ENCODE measurements at regions not wholly inside any gene's neighbourhood (a gene's known extent, or its start where the extent isn't known, plus 50 kb on each side); places are given as distances from the start of the nearest gene placed in this dataset.

DNA sequence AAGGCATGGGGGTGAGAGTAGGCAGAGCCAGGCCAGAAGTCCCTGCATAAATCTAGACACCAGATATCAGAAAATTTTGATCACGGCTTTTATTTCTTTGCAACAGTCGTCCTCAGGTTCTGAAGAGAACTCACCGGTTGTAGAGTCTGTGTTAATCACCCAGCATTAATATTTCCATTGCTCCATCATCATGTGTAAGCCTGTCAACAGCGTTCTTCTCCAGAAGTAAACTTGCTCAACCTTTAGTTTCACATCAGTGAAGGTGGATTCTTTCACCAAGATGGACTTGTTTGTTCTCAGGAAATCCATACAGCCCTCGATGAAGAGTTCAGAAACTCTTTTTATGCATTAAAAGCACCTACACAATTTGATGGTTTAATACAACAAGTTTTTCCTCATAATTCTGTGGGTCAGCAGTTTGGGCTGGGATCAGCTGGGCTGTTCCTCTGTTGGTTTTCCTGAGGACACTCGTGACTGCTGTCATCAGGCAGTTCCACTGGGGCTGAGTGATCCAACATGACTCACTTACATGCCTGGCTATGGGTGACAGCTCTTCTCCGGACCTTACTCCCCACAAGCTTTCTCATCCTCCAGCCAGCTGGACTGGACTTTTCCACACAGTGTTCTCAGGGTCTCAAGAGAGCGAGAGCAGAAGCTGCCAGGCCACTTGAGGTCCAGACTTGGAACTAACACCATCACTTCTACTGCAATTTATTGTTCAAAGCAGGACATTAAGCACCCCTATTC, 303.4 kb downstream of the ZNF621 start:
- no peak overlapping the region for H3K4me3 ChIP-seq (ENCODE audit: low read length)
- no peaks in the 10 kb centered on the region for H3K9me3 ChIP-seq (replicated peaks; ENCODE audit: control insufficient read depth, low read depth, low read length)
- no peaks in the 10 kb centered on the region for H3K27me3 ChIP-seq (ENCODE audit: control insufficient read depth, insufficient read depth, low read length)
- DNase-seq, result peak; percentile 49
- H3K36me3 ChIP-seq (ENCODE audit: control insufficient read depth, insufficient read depth, low read length), result no peaks in the 10 kb centered on the region
- no peaks in the 10 kb centered on the region for H3K4me1 ChIP-seq (ENCODE audit: control insufficient read depth, insufficient read depth, low read length)
- WGBS (ENCODE audit: insufficient coverage), result 53% methylated on average over 6 of the region's 8 CpGs
- no peak overlapping the region for H3K27ac ChIP-seq (ENCODE audit: low read length)

DNA sequence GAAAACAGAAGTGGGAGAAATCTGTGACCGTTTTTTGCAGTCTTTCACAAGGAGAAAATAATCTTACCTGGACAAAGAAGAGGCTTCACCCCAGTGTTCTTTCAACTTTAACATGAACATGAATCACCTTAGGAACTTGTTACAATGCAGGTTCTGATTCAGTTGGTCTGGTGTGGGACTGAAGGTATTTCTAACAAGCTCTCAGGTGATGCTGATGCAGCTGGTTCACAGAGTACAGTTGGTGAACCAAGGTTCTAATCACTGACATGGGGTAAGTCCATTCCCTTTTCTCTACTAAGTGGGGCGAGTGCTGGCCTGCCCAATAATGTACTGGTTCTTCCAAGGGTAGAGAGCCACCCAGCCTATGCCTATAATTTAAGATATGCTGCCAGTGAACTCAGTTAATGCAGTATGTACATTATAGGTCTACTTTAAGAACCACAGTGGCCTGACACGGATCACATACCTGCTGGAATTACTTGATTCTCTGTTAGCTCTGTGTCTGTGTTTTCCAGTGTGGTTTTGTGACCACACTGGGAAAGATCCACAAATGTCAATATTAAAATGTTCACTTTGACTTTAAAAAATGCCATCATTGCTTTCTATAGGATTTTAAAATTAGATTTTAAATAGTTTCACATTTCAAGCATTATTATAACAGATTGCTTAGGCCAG, 304.1 kb downstream of the ZNF621 start:
- WGBS (ENCODE audit: insufficient coverage), result no CpG with 5 or more reads among the region's 3 CpGs

DNA sequence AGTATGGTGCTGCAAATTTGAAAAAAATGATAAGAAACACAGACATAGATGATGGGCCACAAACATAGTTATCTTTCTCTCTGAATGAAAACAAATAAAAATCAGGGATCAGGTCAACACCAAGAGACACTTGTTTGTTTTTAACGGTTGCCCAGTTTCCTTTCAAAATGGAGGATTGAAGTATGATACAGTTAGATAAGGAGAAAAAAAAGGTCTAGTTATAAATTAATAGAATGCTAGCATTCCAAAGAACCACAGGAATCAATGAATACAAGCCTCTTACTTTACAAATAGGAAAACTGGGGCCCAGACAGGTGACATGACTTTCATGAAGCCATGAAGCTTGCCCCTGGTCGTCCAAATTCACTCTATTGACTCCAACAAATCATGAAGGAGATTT, 305.1 kb downstream of the ZNF621 start:
- no peak overlapping the region for H3K27ac ChIP-seq (ENCODE audit: low read length)
- H3K9me3 ChIP-seq (replicated peaks; ENCODE audit: control insufficient read depth, low read depth, low read length), result no peaks in the 10 kb centered on the region
- H3K27me3 ChIP-seq (ENCODE audit: control insufficient read depth, insufficient read depth, low read length), result no peaks in the 10 kb centered on the region
- WGBS (ENCODE audit: insufficient coverage), result no CpG with 5 or more reads among the region's 2 CpGs
- H3K36me3 ChIP-seq (ENCODE audit: control insufficient read depth, insufficient read depth, low read length), result no peaks in the 10 kb centered on the region
- no peaks in the 10 kb centered on the region for H3K4me1 ChIP-seq (ENCODE audit: control insufficient read depth, insufficient read depth, low read length)
- no peak overlapping the region for H3K4me3 ChIP-seq (ENCODE audit: low read length)
- no peak for DNase-seq

More for the DNA sequence above, 304.1 kb downstream of the ZNF621 start:
- Histone ChIP-seq H3K4me3 (ENCODE audit: low read length) (no peak overlapping the region), H3K27ac (ENCODE audit: low read length) (no peak overlapping the region), H3K36me3 (ENCODE audit: control insufficient read depth, insufficient read depth, low read length) (no peaks in the 10 kb centered on the region), H3K27me3 (ENCODE audit: control insufficient read depth, insufficient read depth, low read length) (no peaks in the 10 kb centered on the region), H3K4me1 (ENCODE audit: control insufficient read depth, insufficient read depth, low read length) (no peaks in the 10 kb centered on the region), H3K9me3 (replicated peaks; ENCODE audit: control insufficient read depth, low read depth, low read length) (no peaks in the 10 kb centered on the region)
- no peak for DNase-seq

DNA sequence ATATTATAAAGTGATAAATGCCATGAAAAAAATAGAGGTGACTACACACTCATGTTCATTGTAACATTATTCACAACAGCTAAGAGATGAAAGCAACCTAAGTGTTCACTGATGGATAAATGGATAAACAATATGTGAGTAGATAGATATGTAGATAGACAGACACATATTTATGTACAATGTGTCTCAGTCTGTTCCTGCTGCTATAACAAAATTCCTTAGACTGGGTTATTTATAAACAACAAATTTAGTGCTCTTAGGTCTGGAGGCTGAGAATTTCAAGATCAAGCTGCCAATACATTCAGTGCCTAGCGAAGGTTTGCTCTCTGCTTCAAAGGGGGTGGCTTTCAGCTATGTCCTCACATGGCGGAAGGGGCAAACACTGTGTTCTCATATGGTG, 312.5 kb downstream of the ZNF621 start:
- WGBS (ENCODE audit: insufficient coverage), result no CpG with 5 or more reads among the region's 2 CpGs

DNA sequence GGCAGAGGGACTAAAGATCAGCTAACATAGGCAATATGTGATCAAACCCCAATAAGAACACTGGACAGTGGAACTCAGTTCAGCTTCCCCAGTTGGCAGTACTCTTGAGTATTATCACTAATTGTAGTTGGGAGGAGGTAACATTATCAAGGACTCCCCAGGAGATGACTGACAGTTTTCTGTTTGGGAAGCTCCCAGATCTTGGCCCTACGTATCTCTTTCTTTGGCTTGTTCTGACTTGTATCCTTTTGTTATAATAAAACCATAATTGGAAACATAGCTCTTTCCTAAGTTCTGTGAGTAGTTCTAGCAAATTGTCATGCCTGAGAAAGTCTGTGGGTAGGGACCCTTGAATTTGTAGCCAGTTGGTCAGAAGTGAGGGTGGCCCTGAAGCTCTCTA, 316.4 kb downstream of the ZNF621 start:
- peaks cover 2% of the 10 kb centered on the region for H3K4me1 ChIP-seq (ENCODE audit: control insufficient read depth, insufficient read depth, low read length)
- WGBS (ENCODE audit: insufficient coverage), result no CpG with 5 or more reads among the region's 1 CpG
- DNase-seq, result no peak

More for the DNA sequence above, 312.5 kb downstream of the ZNF621 start:
- Histone ChIP-seq H3K4me3 (ENCODE audit: low read length) (no peak overlapping the region), H3K4me1 (ENCODE audit: control insufficient read depth, insufficient read depth, low read length) (no peaks in the 10 kb centered on the region), H3K27ac (ENCODE audit: low read length) (no peak overlapping the region), H3K36me3 (ENCODE audit: control insufficient read depth, insufficient read depth, low read length) (no peaks in the 10 kb centered on the region), H3K27me3 (ENCODE audit: control insufficient read depth, insufficient read depth, low read length) (no peaks in the 10 kb centered on the region), H3K9me3 (replicated peaks; ENCODE audit: control insufficient read depth, low read depth, low read length) (no peaks in the 10 kb centered on the region)
- no peak for DNase-seq

DNA sequence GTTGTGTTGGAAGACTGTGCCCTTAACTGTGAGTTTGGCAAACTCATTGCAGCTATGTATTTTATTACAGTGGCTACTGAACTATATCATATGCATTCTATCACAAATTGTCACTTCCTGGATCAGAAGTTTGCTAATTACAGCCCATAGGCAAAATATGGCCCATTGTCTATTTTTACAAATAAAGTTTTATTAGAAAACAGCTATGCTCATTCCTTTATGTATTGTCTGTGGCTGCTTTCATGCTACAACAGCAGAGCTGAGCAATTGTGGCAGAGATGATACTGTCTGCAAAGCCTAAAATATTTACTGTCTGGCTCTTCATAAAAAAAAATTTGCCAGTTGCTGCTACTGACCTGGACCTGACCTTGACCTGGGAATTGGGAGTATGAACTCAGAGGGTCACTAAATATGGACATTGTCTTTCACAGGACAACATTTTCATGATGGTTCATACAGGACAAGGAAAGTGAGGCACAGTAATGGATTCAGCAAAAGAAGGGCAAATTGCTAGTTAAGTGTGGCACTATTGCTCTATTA, 316.9 kb downstream of the ZNF621 start:
- Histone ChIP-seq H3K27ac (ENCODE audit: low read length) (no peak overlapping the region), H3K36me3 (ENCODE audit: control insufficient read depth, insufficient read depth, low read length) (no peaks in the 10 kb centered on the region), H3K4me3 (ENCODE audit: low read length) (no peak overlapping the region), H3K27me3 (ENCODE audit: control insufficient read depth, insufficient read depth, low read length) (no peaks in the 10 kb centered on the region), H3K9me3 (replicated peaks; ENCODE audit: control insufficient read depth, low read depth, low read length) (peaks cover 3% of the 10 kb centered on the region), H3K4me1 (ENCODE audit: control insufficient read depth, insufficient read depth, low read length) (peaks cover 2% of the 10 kb centered on the region)
- DNase-seq, result no peak

More for the DNA sequence above, 316.4 kb downstream of the ZNF621 start:
- H3K4me3 ChIP-seq (ENCODE audit: low read length), result no peak overlapping the region
- no peak overlapping the region for H3K27ac ChIP-seq (ENCODE audit: low read length)
- H3K9me3 ChIP-seq (replicated peaks; ENCODE audit: control insufficient read depth, low read depth, low read length), result peaks cover 3% of the 10 kb centered on the region
- no peaks in the 10 kb centered on the region for H3K36me3 ChIP-seq (ENCODE audit: control insufficient read depth, insufficient read depth, low read length)
- no peaks in the 10 kb centered on the region for H3K27me3 ChIP-seq (ENCODE audit: control insufficient read depth, insufficient read depth, low read length)

DNA sequence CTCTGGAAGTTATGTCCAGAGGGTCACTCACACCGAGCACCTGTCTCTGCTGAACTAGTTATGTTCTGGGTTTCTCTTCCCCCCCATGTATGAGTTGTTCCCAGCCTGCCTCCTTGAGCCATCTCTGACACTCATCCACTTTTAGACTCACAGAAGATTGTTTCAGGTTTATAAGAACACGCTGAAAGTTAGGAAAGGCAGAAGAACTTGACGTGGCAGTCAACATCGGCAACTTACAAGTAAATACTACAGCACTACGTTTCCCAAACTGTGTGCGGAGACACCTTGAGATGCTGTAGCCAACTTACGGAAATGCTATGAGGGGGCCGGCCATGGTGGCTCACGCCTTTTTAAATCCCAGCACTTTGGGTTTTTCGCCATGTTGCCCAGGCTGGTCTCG, 318.0 kb downstream of the ZNF621 start:
- Histone ChIP-seq H3K36me3 (ENCODE audit: control insufficient read depth, insufficient read depth, low read length) (no peaks in the 10 kb centered on the region), H3K27me3 (ENCODE audit: control insufficient read depth, insufficient read depth, low read length) (no peaks in the 10 kb centered on the region), H3K4me3 (ENCODE audit: low read length) (no peak overlapping the region), H3K9me3 (replicated peaks; ENCODE audit: control insufficient read depth, low read depth, low read length) (peaks cover 3% of the 10 kb centered on the region), H3K27ac (ENCODE audit: low read length) (no peak overlapping the region), H3K4me1 (ENCODE audit: control insufficient read depth, insufficient read depth, low read length) (peaks cover 10% of the 10 kb centered on the region)
- DNase-seq, result no peak
- WGBS (ENCODE audit: insufficient coverage), result 97% methylated on average over 7 of the region's 11 CpGs

DNA sequence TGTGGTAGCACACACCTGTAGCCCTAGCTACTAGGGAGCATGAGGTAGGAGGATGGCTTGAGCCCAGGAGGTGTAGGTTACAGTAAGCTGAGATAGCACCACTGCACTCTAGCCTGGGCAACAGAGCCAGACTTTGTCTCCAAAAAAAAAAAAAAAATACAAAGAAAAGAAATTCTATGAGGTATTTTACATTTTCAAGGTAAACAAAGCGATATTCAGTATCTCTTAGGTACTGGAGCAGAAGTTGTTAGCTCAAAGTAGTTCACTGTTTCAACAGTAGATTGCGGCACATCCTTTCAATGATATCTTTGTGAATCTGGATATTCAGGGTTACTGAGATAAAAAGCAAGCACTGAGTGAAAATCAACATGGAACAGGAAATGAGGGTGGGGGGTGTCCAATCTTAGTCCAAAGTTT, 318.5 kb downstream of the ZNF621 start:
- H3K27ac ChIP-seq (ENCODE audit: low read length), result no peak overlapping the region
- no peak overlapping the region for H3K4me3 ChIP-seq (ENCODE audit: low read length)
- no peaks in the 10 kb centered on the region for H3K27me3 ChIP-seq (ENCODE audit: control insufficient read depth, insufficient read depth, low read length)
- H3K4me1 ChIP-seq (ENCODE audit: control insufficient read depth, insufficient read depth, low read length), result peaks cover 15% of the 10 kb centered on the region
- no peak for DNase-seq
- 100% methylated on average over 2 of the region's 2 CpGs for WGBS (ENCODE audit: insufficient coverage)
- H3K36me3 ChIP-seq (ENCODE audit: control insufficient read depth, insufficient read depth, low read length), result no peaks in the 10 kb centered on the region
- peaks cover 3% of the 10 kb centered on the region for H3K9me3 ChIP-seq (replicated peaks; ENCODE audit: control insufficient read depth, low read depth, low read length)

DNA sequence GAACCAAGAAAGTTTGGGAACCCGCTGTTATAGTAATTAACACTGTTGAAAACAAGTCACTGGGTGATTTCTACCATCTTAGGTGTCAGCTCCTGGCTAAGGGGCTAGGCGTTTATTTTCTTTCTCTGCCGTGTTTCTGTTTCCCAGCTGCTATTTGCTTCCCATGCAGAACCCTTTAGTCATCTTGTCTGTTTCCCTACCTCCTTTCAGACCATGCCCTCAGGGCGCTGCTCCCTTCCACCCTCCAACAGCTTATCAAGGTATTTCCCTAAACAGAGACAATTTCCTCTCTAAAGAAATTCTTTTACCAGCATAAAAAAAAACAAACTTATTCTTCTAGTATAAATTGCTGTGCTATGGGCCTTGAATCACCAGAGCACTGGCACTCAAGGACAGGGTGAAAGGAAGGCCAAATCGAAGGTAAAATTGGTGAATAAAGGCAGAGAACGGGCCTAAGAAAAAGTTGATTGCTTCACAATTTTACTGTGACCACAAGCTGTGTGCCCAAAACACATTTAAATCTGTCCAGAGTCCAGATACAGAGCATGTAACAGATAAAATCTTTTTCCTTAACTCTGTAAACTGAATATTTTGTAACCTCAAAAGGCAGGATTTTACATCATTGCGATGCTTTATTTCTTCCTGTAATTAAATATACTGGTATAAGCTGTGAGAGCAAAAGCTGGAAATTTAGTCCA, 319.2 kb downstream of the ZNF621 start:
- no peaks in the 10 kb centered on the region for H3K27me3 ChIP-seq (ENCODE audit: control insufficient read depth, insufficient read depth, low read length)
- H3K9me3 ChIP-seq (replicated peaks; ENCODE audit: control insufficient read depth, low read depth, low read length), result peaks cover 3% of the 10 kb centered on the region
- H3K4me1 ChIP-seq (ENCODE audit: control insufficient read depth, insufficient read depth, low read length), result peaks cover 23% of the 10 kb centered on the region
- no peak overlapping the region for H3K27ac ChIP-seq (ENCODE audit: low read length)
- WGBS (ENCODE audit: insufficient coverage), result 59% methylated on average over 4 of the region's 7 CpGs
- no peaks in the 10 kb centered on the region for H3K36me3 ChIP-seq (ENCODE audit: control insufficient read depth, insufficient read depth, low read length)
- H3K4me3 ChIP-seq (ENCODE audit: low read length), result no peak overlapping the region
- no peak for DNase-seq

DNA sequence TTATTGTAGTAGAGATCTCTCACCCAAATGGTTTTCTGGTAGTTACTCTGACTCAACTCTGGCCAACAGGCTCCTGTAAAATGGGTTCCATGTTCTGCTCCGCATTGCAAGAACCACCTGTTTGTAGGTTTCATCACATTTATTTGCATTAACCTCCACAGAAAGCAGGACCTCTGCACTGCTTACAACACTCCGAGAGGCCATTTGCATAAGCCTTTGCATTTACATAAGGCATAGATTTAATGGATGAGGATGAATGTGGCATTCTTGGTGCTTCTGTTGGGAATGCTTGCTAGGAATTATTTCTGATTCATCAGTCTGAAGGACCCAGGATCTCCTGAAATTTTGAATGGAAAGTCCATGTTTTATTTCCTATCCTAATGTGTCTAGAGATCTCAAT, 320.1 kb downstream of the ZNF621 start:
- no peak overlapping the region for H3K27ac ChIP-seq (ENCODE audit: low read length)
- no peaks in the 10 kb centered on the region for H3K36me3 ChIP-seq (ENCODE audit: control insufficient read depth, insufficient read depth, low read length)
- H3K4me3 ChIP-seq (ENCODE audit: low read length), result no peak overlapping the region
- no peaks in the 10 kb centered on the region for H3K27me3 ChIP-seq (ENCODE audit: control insufficient read depth, insufficient read depth, low read length)
- H3K4me1 ChIP-seq (ENCODE audit: control insufficient read depth, insufficient read depth, low read length), result peaks cover 24% of the 10 kb centered on the region
- WGBS (ENCODE audit: insufficient coverage), result 83% methylated on average over 1 of the region's 2 CpGs
- no peak for DNase-seq
- H3K9me3 ChIP-seq (replicated peaks; ENCODE audit: control insufficient read depth, low read depth, low read length), result peaks cover 3% of the 10 kb centered on the region

Measured in muscle of leg (tissue), 3 donors.